ENCODE measurements at regions not wholly inside any gene's neighbourhood (a gene's known extent, or its start where the extent isn't known, plus 50 kb on each side); places are given as distances from the start of the nearest gene placed in this dataset.
"Not testable (repeated sequence)": the region's sequence is repeated elsewhere in the genome, so short reads cannot be mapped to it uniquely, and the experiment has no call there.

DNA sequence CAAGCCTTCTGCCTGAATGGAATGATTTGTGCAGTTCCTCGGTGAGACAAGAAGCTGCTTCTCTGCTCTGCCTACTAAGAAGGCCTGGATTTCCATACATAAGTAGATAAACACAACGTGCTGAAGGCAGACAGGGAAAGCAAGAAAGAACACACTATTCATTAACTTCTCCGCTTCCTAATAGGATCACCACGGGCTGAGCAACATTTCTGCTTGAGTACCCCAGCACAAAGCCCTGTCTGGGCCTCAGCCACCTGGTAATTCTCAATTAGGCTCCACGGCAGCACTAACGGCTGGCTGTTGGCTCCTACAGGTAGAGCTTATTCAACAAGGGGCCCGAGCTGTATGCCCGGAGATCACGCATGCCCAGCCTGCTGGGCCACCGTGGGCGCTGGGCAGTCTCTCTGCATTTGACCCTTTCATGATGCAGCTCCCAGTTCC lies 1156.6 kb downstream of the TBC1D22A start:
- no peak for DNase-seq

DNA sequence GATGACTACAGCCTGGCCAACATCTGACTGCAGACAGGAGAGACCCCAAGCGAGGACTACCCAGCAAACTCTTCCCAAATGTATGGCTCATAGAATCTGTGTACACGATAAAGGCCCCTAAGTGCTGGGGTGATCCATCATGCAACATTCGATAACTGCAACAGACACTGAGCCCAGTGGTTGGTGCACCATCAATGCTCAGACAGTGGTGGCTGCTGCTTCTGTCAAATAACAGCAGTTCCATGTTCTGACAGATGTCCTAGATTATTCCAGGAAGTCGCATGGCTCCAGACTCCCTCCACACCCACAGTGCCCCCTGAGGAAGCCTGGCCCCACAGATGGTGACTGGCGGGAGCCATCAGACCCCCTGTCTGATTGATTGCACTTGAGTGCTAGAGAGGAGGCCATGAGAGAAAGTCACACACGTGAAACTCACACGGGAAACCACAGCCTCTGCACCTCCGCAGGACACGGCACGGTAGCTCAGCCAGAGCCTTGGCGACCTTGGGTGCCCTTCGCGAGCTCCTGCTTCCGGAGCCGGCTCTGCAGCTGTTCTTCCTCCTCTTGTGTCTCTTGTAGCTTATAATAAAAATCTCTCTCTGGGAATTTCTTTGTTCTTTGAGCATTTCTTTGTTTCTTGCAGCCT lies 1155.9 kb downstream of the TBC1D22A start:
- no peak for DNase-seq

DNA sequence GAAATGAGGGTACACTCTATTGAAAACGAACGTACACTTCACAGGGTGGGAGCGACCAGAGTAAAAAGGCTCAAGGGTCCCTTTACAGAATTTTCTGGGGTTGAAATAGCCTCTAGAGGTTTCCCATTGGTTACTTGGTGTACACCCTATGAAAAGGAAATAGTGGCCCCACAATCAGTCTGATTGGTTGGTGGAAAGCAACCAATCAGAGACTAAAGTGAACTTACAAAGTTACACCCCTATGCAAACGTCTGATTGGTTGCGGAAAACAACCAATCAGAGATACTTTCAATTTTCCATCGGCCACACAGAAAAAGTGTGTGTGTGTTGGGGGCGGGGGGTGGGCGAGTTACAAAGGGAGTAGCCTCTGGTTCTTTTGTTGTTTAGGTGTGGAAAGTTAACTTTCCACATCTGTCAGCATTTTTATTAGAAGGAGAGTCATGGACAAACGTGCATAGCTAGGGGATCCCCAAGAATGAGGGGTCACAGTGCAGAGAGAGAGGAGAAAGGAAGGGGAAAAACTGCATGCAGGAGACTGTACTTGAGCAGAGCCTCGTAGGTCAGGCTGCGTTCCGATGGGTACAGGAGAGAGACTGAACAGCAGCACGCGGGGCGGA lies 1152.1 kb downstream of the TBC1D22A start:
- DNase-seq = no peak

DNA sequence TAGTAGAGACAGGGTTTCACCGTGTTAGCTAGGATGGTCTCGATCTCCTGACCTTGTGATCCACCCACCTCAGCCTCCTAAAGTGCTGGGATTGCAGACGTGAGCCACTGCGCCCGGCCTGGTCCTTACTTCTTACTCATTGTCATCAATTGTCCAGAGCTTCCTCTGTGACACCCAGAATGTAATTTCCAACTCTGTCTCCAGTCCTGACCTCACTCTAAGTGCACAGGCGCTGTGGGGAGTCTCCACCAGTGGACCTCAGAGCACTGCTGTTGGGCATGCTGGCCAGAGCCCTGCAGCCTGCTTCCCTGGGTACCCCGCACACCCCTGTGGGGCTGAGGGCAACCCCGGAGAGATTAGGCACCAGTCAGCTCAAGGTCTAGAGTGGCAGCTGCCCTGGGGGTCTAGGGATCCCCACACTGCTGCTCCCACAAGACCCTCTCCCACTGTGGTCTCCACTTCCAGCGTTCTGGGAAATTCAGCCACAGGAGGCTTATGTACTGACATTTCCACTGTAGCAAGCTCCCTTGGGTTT lies 1140.3 kb downstream of the TBC1D22A start:
- no peak for DNase-seq

DNA sequence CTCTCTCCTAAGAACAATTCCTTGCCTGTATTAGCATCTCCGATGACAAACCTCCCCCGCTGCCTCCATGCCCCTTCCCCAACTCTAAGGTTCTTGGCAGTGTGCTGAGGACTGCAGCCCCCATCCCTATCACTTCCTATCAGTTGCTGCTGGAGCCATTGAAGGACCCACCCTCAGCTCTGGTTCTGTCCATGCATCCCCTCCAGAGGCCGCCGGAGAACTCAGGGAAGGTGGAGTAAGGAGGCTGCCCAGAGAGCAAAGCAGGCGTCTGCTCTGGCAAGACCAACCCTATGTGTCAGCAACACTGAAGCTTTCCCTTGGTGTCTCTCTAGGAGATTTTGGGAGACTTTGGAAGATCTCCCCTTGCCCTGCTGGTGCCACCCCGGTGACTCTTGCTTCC lies 1139.5 kb downstream of the TBC1D22A start:
- no peak for DNase-seq

DNA sequence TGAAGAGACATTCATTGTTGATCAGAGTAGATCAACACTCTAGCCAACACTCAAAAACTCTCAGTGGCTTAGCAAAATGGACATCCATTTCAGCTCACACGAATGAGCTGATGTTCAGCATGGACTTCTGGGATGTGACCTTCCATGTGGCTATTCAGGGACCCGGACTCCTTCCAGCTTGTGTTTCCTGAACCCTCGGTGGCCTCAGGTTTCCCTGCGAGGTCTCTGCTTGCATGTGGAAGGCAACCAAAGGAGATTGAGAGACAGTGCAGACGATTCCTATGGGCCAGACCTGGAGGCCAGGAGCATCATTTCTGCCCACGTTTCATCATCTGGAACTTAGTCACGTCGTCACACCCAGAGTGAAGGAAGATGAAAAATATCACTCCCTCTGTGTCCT lies 1137.4 kb downstream of the TBC1D22A start:
- DNase-seq = no peak

DNA sequence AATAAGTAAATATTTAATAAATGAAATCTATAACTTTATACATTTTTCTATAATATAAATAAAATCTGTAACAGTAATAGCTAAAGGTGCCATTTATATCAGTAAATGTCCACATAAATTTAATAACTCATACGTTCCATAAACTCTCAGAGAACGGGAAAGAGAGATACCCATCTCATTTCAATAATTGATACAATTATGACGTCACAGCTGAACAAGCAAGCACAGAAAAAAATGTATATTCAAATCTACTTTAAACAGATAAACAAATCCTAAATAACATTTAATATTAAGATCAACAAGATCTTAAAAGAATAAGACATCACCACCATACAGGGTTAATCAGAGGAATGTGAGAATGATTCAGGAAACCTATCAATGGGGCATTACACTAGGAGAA lies 1136.5 kb downstream of the TBC1D22A start:
- no peak for DNase-seq

DNA sequence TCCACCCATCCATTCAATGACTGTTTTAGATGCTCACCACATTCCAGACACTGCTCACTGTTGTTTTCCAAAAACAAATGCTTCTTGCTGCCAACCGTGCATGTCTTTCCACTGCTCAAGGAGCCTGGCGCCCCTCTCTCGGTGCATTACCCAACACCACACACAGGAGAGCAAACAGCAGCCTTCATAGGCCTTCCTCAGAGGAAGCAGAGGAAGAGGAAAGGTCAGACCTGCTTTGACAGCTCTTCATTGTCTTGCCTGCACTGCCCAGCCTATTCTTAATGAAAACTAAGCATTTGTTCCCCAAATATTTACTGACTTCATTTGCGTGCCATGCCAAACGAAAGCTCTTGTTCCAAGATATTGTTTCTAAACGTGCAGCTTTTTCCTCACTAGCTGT lies 1129.2 kb downstream of the TBC1D22A start:
- DNase-seq = no peak

DNA sequence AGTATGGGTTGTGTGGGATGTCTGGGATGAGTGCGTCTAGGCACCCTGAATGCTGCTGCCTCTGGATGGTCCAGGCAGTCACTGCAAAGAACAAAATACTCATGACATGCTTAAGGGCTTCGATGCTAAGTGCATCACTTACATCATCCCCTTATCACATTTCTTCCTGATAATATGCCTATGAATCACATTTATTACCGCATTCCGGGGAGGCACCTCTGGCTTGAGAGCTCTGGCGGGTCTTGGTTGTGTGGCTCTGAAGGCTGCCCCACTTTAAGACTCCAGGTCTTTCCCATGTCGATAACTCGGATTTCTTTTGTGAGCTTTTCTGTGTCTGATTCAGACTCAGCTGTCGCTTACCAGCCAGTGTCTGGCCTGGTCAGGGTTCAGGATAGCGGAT lies 1126.4 kb downstream of the TBC1D22A start:
- DNase-seq = no peak

DNA sequence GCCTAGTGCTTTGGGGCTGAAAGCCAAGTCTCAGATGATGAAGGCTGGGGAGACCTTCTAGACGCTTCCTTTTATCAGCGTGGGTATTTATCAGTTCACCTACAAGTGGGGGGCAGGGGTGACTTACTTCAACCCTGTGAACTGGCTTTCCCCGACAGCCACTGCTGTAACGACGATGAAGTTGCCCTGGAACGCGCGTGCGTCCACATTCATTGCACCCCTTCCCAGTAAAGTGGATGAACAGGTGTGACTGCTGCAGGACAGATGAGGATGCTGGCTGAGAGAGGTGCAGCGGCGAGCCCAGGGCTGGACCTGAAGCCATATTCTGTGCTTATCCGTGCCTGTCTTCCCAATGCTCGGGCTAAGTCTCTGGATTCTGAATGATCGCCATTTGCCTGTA lies 1122.3 kb downstream of the TBC1D22A start:
- no peak for DNase-seq

DNA sequence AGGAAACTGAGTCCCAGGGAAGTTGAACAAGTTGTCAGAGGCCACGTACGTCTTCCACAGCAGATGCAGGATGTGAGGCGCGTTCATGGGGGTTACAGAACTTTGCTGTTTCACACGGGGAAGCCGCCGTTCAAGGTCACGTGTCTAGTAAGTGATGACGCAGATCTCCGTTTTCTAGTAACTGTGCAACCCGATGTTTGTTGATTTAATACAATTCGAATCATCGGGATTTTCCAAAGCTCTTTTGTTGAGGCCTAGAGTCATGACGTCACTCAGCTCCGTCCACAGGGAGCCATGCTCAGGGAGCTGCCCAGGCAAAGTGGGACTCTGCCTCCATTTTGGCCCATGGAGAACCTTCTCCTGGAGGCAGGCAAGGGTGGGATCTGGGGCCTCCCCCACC lies 1121.8 kb downstream of the TBC1D22A start:
- no peak for DNase-seq

DNA sequence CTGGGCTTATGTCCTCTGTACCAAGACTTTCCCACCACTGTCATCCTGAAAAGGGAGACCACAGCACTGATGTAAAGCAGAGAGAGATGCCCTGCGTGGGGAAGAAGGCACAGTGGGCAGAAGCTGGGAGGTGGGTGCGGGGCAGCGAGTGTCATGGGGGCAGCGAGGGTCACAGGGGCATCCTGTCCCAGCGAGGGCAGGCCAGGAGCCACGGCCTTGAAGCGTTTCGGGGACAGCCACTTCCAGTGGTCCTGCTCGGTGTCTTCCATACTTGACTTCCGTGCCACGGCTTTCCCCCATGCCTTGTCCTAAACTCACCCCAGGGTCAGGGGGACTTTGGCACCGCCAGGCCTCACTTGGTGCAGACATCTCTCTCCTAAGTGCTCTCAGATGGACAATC lies 1121.3 kb downstream of the TBC1D22A start:
- DNase-seq = no peak

DNA sequence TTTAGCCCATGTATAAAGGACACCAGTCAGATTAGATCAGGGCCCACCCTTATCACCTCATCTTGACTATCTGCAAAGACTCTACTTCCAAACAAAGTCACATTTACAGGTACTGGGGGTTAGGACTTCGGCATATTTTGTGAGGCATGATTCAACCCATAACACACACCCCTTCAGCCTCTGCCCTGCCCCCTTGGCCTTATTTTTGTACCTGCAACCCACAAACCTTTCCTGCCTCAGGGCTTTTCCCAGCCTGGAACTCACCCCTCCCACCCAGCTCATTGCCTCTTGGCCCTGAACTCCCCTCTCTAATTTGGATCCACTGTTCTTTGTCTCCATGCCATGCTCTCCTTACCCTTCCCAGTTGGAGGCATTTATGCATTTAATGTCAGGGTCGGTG lies 1116.9 kb downstream of the TBC1D22A start:
- no peak for DNase-seq

DNA sequence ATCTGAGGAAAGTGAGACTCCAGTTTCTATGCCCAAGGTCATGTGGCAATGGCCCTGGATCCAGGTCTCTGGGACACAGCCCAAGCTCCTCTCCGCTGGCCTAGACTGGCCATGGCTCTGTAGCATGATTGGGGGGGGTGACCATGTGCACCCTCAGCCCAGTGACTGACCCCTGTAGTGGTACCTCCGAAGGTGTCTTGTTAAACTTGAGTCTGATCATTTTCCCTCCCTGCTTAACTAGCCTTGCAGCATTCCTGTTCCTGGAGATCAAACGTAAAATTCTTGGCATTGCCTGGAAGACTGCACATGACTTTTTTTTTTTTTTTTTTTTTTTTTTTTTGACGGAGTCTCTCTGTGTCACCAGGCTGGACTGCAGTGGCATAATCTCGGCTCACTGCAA lies 1116.0 kb downstream of the TBC1D22A start:
- DNase-seq = no peak

DNA sequence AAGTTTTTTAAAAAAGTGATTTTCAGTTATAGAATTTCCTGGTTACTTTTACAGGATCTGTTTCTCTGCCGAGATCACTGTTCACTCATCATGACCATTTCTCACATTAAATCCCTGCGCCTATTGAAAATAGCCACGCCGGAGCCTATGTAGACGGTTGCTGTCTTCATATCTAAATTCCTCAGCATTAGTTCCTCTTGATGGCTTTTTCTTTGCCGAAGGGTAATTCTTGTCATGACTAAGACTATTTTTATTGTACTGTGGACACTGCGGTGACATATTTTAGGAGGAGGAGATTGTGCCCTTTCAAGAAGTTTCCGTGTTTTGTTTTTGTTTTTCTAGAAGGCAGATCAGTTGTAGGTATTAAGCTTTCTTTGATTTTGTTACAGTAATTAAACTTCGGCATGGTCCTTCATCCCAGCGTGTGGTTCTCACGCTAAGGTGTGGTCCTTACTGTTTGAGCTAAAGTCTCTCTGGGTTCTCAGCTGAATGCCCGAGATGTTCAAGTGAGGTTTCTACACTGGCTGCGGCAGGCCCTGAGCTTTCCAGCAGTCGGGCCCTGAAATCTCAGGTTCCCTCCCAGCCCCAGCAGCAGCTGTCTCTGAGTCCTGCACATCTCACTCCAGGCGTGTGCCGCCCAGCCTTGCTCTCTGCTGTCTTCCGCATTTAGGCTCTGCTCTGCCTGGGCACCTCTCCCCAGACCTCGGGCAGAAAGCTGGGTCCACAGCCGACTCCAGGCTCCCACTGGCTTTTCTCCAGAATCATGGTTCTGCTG lies 1110.5 kb downstream of the TBC1D22A start:
- no peak for DNase-seq

DNA sequence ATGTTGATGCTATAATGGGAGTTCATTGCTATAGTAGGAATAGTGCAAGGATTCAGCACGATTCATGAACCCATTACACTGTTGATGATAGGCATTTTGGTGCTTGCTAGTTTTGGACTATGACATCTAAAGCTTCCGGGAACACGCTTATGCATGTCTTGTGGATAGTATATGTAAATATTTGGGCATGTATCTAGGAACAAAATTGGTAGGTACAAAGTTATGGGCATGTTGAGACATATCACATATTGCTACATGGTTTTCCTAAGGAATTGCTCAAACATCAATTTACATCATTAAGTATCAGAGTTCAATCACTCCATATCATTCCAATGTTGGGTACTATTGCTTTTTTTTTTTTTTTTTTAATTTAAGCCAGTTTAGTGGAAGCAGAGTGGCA lies 1103.2 kb downstream of the TBC1D22A start:
- DNase-seq = no peak

DNA sequence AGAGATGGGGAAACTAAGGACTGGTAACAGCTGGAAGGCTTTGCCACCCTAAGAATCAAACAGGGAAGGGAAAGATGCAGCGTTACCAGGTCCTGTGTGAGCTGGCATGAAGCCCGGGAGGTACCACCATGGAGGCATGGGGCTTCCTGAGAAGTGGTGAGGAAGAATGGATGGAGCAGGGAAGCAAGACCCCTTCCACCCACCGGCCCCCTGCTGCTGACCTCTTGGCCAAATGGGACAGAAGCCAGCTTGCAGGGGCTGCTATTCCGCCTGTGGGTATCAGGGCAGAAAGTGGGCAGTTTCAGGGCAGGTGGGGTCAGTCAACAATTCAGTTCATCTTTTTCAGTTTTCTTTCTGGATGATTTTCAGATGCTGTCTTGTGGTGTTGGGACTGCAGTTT lies 1099.9 kb downstream of the TBC1D22A start:
- no peak for DNase-seq

DNA sequence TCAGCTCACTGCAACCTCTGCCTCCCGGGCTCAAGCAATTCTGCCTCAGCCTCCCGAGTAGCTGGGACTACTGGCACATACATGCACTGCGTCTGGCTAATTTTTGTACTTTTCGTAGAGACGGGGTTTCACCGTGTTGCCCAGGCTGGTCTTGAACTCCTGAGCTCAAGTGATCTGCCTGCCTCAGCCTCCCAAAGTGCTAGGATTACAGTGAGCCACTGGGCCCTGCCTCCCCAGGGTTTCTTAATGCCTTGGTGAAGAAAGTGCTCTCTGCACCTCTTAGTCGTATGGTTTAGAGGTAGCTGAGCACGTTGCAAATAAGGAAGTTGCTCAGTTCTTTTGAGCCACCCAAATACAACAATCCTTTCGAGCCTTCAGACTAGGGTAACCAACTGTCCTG lies 1098.5 kb downstream of the TBC1D22A start:
- DNase-seq = not testable (repeated sequence)

DNA sequence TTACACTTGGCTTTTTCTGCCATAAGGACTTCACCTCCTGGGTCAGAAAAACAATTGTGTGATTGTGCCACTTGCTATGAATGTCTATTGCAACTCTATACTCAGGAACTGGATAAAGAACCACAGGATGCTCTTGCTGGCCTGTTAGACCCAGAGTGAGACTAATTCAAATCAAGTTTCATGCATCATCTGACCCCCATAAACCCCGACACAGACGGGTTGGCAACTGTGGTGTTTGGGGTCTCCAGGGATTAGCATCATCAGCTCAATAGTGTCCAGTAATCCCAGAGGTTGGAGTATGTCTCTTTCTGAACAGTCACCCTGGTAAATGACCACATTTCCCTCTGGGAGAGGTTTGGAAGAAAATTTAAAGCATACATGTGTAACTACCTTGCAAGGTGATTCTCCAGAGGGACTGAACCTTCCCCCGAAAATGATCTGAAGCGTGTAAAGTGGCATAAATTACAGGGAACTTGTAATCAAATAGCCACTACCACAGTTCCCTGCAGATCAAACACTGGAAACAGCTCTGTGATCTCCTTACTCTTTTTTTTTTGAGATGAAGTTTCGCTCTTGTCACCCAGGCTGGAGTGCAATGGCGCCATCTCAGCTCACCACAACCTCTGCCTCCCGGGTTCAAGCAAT lies 1097.6 kb downstream of the TBC1D22A start:
- DNase-seq = no peak

DNA sequence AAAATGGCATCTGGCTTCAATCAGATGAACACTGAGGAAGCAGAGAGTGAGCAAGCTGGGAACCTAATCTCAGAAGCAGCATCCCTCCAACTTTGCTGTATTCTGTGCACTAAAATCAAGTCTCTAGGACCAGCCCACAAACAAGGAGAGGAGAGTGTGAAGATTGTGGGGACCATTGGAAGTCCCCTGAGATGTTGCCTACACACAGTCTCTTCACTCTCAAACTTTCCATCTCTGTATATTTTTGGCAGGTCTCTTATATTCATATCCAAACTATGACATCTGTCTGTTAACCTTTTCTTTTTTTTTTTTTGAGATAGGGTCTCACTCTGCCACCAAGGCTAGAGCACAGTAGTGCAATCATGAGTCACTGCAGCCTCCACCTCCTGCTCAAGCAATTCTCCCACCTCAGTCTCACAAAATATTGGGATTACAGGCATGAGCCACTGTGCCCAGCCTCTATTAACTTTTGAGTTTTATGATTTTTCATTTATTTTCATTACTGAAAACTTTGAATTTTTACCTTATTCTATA lies 1096.4 kb downstream of the TBC1D22A start:
- no peak for DNase-seq

DNA sequence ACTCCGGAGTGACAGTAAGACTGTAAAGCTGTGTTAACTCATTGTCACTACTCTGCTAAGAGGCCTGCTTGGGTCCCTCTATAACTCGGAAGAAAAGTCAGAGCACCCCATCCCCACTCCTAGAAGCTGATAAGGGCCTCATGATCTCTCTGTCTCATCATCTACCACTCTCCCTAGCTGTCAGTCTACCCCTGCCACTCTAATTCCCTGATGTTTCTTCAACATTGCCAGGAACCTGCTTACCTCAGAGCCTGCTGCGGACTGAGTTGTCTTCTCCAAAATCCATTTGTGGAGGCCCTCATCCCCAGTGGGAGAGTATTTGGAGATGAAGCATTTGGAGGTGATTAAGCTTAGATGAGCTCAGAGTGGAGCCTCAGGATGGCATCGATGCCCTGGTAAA lies 1092.2 kb downstream of the TBC1D22A start:
- no peak for DNase-seq

DNA sequence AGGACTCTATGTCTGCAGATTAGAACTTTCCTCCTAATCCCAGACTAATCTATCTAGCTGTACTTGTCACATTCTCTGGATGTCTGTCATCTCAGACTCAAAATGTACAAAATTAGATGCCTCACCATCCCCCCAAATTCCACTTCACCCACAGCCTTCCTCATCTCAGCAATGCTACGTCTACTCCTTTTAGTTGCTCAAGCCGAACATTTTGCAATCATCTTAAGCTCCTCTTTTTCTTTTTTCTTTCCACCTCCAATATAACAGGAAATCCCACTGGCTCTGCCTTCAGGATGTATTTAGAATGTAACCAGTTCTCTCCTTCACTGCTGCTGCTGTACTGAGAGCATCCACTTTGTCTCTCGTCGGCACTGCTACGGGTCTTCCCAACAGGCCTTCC lies 1091.8 kb downstream of the TBC1D22A start:
- DNase-seq = no peak

DNA sequence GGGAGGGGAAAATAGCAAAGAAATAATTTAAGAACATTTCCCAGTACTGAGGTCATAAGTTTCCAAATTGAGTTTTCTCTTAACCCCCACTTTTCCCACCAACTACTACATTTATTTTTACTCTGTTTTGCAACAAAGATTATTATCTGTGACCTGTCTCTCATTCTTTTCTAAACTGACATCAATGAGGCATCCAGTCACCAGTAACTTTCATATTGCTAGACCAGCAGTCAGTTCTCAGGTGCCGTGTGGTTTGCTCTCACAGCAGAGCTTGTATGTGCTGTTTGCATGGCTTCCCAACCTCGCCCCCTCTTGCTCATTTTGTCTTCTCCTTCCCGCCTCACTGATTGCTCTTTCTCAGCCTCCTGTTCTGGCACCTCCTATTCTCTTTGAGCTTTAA lies 1091.3 kb downstream of the TBC1D22A start:
- no peak for DNase-seq
